Vagina (tissue), 2 donors: ENCODE measurements at regions not wholly inside any gene's neighbourhood (a gene's known extent, or its start where the extent isn't known, plus 50 kb on each side); places are given as distances from the start of the nearest gene placed in this dataset.
"Not testable (repeated sequence)": the region's sequence is repeated elsewhere in the genome, so short reads cannot be mapped to it uniquely, and the experiment has no call there.

Experiments used
- DNase-seq, 2 donors: peaks; one replicate each; pipeline ENCODE4 v3.0.0-alpha.2; 2017; ENCODE audit errors: extremely low spot score in 2 of 2
- H3K27ac ChIP-seq: fragments of 200-600 bp; sonication (generic); one replicate; pipeline ENCODE4 v1.5.1; 2019
- H3K27me3 ChIP-seq: fragments of 200-600 bp; sonication (generic); one replicate; pipeline ENCODE4 v1.5.1; 2019
- H3K36me3 ChIP-seq, 2 donors: fragments of 200-600 bp; sonication (generic); one replicate each; pipeline ENCODE4 v1.5.1; 2017 to 2019
- H3K4me1 ChIP-seq: fragments of 200-600 bp; sonication (generic); one replicate; pipeline ENCODE4 v1.5.1; 2019
- H3K4me3 ChIP-seq, 2 donors: fragments of 200-600 bp; sonication (generic); 1 replicate in 1 of 2; 2 replicates in 1 of 2; pipeline ENCODE4 v1.5.1; 2016 to 2019
- H3K9me3 ChIP-seq: fragments of 200-600 bp; sonication (generic); one replicate; pipeline ENCODE4 v1.5.1; 2019
- POLR2A ChIP-seq, 2 donors: fragments of 450-650 bp; IDR thresholded peaks; one replicate each; pipeline ENCODE4 v1.6.1; 2017; ENCODE audit warnings: antibody characterized with exemption in 2 of 2, mild to moderate bottlenecking in 2 of 2, moderate library complexity in 2 of 2
- POLR2AphosphoS5 ChIP-seq, 2 donors: sonication (generic); formaldehyde crosslinking; IDR thresholded peaks; one replicate each; pipeline ENCODE4 v1.9.0; 2017; ENCODE audit warnings: antibody characterized with exemption in 2 of 2, mild to moderate bottlenecking in 2 of 2, low read depth in 1 of 2; ENCODE audit not compliant: insufficient read depth in 1 of 2
- intact Hi-C: fragments of 100-400 bp; cut with DNase I; formaldehyde crosslinking; loops from one replicate; pipeline ENCODE4 v1.15.1; 2023
- TF ChIP-seq, protein P1 (sequence below), 3 experiments: fragments of 450-650 bp in 2 of 3; fragments of 200-600 bp in 1 of 3; sonication (generic) in 1 of 3; IDR thresholded peaks; one replicate each; pipeline ENCODE4 v1.5.1; 2017 to 2019; ENCODE audit warnings: antibody characterized with exemption in 3 of 3, mild to moderate bottlenecking in 2 of 3, moderate library complexity in 2 of 3

- Histone ChIP-seq H3K9me3 (no peaks in the 10 kb centered on the region), H3K27me3 (no peaks in the 10 kb centered on the region), H3K4me1 (no peaks in the 10 kb centered on the region), H3K36me3 (no peaks in the 10 kb centered on the region), H3K27ac (no peak overlapping the region), H3K4me3 (no peak overlapping the region)
- intact Hi-C loops = no loop called here
- TF ChIP-seq POLR2A (IDR thresholded peaks at IDR 0.05) = no peak
- TF ChIP-seq, protein P1, sequence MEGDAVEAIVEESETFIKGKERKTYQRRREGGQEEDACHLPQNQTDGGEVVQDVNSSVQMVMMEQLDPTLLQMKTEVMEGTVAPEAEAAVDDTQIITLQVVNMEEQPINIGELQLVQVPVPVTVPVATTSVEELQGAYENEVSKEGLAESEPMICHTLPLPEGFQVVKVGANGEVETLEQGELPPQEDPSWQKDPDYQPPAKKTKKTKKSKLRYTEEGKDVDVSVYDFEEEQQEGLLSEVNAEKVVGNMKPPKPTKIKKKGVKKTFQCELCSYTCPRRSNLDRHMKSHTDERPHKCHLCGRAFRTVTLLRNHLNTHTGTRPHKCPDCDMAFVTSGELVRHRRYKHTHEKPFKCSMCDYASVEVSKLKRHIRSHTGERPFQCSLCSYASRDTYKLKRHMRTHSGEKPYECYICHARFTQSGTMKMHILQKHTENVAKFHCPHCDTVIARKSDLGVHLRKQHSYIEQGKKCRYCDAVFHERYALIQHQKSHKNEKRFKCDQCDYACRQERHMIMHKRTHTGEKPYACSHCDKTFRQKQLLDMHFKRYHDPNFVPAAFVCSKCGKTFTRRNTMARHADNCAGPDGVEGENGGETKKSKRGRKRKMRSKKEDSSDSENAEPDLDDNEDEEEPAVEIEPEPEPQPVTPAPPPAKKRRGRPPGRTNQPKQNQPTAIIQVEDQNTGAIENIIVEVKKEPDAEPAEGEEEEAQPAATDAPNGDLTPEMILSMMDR (IDR thresholded peaks at IDR 0.05) = no peak
- TF ChIP-seq POLR2AphosphoS5 (IDR thresholded peaks at IDR 0.05; ENCODE audit: insufficient read depth in 1 of 2, low read depth in 1 of 2) = no peak
- DNase-seq = no peak
These were observed 144.0 kb upstream of the RPS23 start for GRCh38 chr5:82422001-82422740.

DNA sequence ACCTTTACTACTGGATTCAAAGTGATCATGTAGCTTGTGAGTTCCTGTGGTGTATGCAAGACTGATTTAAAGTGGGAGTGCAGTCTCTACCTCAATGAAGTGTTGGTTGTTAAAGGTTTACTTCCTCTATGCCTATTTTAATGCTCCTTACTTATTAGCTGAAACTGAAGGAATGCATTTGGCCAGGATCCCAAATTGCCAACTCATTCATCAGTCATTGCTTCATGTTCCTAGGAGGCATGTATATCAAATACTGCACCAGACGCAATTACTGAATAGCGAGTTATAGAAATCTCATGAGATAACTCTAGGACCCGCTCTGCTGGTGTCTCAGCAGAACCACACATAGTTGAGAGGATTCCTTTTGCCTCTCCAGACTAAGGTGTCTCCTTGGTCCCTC, 143.0 kb upstream of the RPS23 start:
- H3K4me1 ChIP-seq = no peaks in the 10 kb centered on the region

GRCh38 chr5:82420524-82420923, 142.4 kb upstream of the RPS23 start:
- intact Hi-C loops, H3K4me1 ChIP-seq, H3K4me3 ChIP-seq, DNase-seq, H3K36me3 ChIP-seq, H3K27ac ChIP-seq, H3K27me3 ChIP-seq, H3K9me3 ChIP-seq: not testable (repeated sequence)

More for the DNA sequence above, 143.0 kb upstream of the RPS23 start:
- TF ChIP-seq, protein P1 (IDR thresholded peaks at IDR 0.05) = no peak
- no peak for TF ChIP-seq POLR2A (IDR thresholded peaks at IDR 0.05)
- no peak for TF ChIP-seq POLR2AphosphoS5 (IDR thresholded peaks at IDR 0.05; ENCODE audit: insufficient read depth in 1 of 2, low read depth in 1 of 2)
- intact Hi-C loops = no loop called here
- Histone ChIP-seq H3K36me3 (no peaks in the 10 kb centered on the region), H3K27me3 (no peaks in the 10 kb centered on the region), H3K27ac (no peak overlapping the region), H3K4me3 (no peak overlapping the region), H3K9me3 (no peaks in the 10 kb centered on the region)
- DNase-seq = no peak

DNA sequence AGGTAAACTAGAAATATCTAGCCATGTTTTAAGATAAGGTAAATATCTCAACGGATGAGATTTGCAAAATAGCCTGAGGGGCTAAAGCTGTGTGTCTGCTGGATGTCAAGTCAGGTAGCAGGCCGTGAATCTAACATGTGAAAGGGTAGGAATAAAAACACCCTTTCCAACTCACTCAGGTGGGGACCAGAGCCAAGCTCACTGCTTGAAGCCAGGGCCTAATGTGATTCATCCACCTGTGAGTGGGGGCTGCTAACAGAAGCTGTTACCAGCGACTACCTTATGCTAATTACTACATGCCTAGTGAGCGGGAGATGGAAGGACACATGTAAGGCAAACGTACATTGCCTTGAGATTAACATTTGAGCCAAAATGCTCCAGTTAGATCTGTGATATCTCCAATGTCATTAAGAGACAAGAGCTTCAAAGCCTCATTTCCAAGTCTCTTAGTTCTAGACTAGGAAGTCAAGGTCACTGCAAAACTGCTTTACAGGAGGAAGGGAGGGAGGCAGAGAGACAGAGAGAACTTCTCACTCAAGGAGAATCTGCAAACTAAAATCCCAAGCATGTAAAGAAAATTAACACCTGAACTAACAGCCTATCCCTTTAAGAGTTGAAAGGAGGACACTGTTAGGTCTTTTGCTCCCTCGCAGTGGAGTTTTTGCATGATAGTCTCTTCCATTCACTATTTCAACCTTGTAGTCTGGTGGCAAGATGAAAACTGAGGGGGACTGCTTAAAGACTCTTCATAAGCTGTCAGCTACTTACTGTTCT, 141.6 kb upstream of the RPS23 start:
- Histone ChIP-seq H3K9me3 (no peaks in the 10 kb centered on the region), H3K27me3 (no peaks in the 10 kb centered on the region), H3K27ac (no peak overlapping the region), H3K4me3 (no peak overlapping the region), H3K4me1 (no peaks in the 10 kb centered on the region), H3K36me3 (no peaks in the 10 kb centered on the region)
- intact Hi-C loops = no loop called here
- DNase-seq = no peak
- TF ChIP-seq, protein P1 (IDR thresholded peaks at IDR 0.05) = no peak

DNA sequence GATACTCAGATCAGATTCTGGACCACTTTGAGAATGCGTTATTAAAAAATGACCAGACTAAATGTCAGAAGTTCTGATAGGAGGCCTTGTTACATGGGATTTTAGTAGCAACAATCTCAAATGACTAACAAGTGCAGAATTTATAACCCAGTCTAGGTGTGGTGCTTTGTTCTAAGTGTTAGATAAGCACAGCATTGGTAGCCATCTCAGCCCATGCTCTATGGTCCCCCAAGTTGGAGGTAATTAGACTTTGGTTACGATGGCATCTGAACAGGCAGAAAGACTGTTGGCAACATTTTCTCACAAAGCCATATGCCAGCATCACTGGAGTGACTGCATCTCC, 140.4 kb upstream of the RPS23 start:
- no peak for DNase-seq
- Histone ChIP-seq H3K27me3 (no peaks in the 10 kb centered on the region), H3K36me3 (no peaks in the 10 kb centered on the region), H3K9me3 (no peaks in the 10 kb centered on the region), H3K4me1 (peaks cover 7% of the 10 kb centered on the region), H3K4me3 (no peak overlapping the region), H3K27ac (no peak overlapping the region)
- TF ChIP-seq, protein P1 (IDR thresholded peaks at IDR 0.05) = no peak
- TF ChIP-seq POLR2AphosphoS5 (IDR thresholded peaks at IDR 0.05; ENCODE audit: insufficient read depth in 1 of 2, low read depth in 1 of 2) (no peak), POLR2A (IDR thresholded peaks at IDR 0.05) (no peak)
- intact Hi-C loops = no loop called here
